HL-60 (cell line): ENCODE measurements at regions not wholly inside any gene's neighbourhood (a gene's known extent, or its start where the extent isn't known, plus 50 kb on each side); places are given as distances from the start of the nearest gene placed in this dataset.

Source experiments
- DNase-seq, 2 experiments: peaks; one replicate each; pipeline ENCODE4 v3.0.0-alpha.2; 2010 to 2020; ENCODE audit warnings: low read depth in 1 of 2, low spot score in 1 of 2
- H3K27ac ChIP-seq: fragments of 250-450 bp; sonication (Bioruptor Pico); replicated peaks from 2 replicates; pipeline ENCODE4 v1.5.1; 2020; ENCODE audit warnings: mild to moderate bottlenecking, moderate library complexity
- H3K27me3 ChIP-seq: fragments of 250-450 bp; sonication (Bioruptor Pico); 2 replicates; pipeline ENCODE4 v1.5.1; 2021; ENCODE audit warnings: mild to moderate bottlenecking, moderate library complexity; ENCODE audit not compliant: insufficient read depth, poor library complexity, severe bottlenecking
- H3K4me3 ChIP-seq: replicated peaks from 2 replicates; pipeline ENCODE4 v1.5.1; 2011; ENCODE audit warnings: mild to moderate bottlenecking, control low read depth, low read length; ENCODE audit not compliant: insufficient read depth
- CTCF ChIP-seq: IDR thresholded peaks from one replicate; pipeline ENCODE4 v1.5.1; 2011; ENCODE audit warnings: low read length, control low read depth, inconsistent platforms; ENCODE audit not compliant: insufficient read depth
- GABPA ChIP-seq: IDR thresholded peaks from 2 replicates; pipeline ENCODE4 v1.6.1; 2012; ENCODE audit warnings: low read depth
- POLR2AphosphoS5 ChIP-seq: IDR thresholded peaks from 2 replicates; pipeline ENCODE4 v1.6.1; 2012; ENCODE audit warnings: low read depth
- REST ChIP-seq: IDR thresholded peaks from 2 replicates; pipeline ENCODE4 v1.6.1; 2012; ENCODE audit warnings: low read depth; ENCODE audit not compliant: insufficient replicate concordance
- SPI1 ChIP-seq: IDR thresholded peaks from 2 replicates; pipeline ENCODE4 v1.6.1; 2012; ENCODE audit warnings: low read depth, mild to moderate bottlenecking, borderline replicate concordance

- no peak for TF ChIP-seq CTCF
- no peak for TF ChIP-seq REST
- no peak for TF ChIP-seq POLR2AphosphoS5
- TF ChIP-seq GABPA: no peak
- no peak for TF ChIP-seq SPI1
- Histone ChIP-seq H3K27ac (no peak overlapping the region), H3K4me3 (no peak overlapping the region), H3K27me3 (no peaks in the 10 kb centered on the region)
- peak in 1 of 2 experiments; percentile 12 for DNase-seq
These were observed 78.8 kb downstream of the SPRY2 start for GRCh38 chr13:80262051-80262695.

- H3K27ac ChIP-seq: no peak overlapping the region
- no peaks in the 10 kb centered on the region for H3K27me3 ChIP-seq
- no peak for DNase-seq
- H3K4me3 ChIP-seq: no peak overlapping the region
- TF ChIP-seq GABPA (no peak), POLR2AphosphoS5 (no peak), REST (no peak), CTCF (no peak), SPI1 (no peak)
These were observed 81.8 kb downstream of the SPRY2 start for GRCh38 chr13:80259159-80259558.

DNA sequence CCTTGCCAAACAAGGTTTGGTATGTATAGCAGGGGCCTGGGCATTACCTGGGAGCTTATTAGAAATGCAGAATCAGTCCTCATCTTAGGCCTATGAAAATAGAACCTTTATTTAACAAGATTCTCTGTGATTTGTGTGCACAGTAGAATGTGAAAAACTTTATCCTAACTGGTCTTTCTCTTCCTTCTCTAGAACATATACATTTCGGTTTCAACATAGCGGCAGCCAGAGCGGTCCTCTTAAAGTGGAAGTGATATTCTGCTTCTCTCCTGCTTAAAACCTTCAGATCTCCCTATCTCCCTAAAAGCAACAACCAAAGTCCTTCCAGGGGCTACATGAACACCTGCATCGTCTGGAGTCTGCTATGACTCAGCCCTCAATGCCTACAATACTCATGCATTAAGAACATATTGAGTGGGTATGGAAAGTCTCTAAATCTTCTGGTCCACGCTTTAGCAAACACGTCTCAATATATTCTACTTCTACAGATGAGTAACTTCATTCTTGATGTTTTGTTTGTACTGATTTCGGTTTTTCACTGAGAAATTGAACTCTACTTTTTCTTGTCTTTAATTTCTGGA, 84.5 kb downstream of the SPRY2 start:
- Histone ChIP-seq H3K4me3 (no peak overlapping the region), H3K27me3 (no peaks in the 10 kb centered on the region), H3K27ac (no peak overlapping the region)
- no peak for TF ChIP-seq CTCF
- no peak for TF ChIP-seq SPI1
- TF ChIP-seq GABPA: no peak
- TF ChIP-seq REST: no peak
- TF ChIP-seq POLR2AphosphoS5: no peak
- DNase-seq: no peak
